COR-L47 (cell line): ENCODE measurements at regions not wholly inside any gene's neighbourhood (a gene's known extent, or its start where the extent isn't known, plus 50 kb on each side); places are given as distances from the start of the nearest gene placed in this dataset.
"Not testable (repeated sequence)": the region's sequence is repeated elsewhere in the genome, so short reads cannot be mapped to it uniquely, and the experiment has no call there.

ENCODE experiments used
- DNase-seq: peaks from one replicate; lab custom pipeline; 2025; lab: John Stamatoyannopoulos, UW

GRCh38 chr7:116340943-116341907 is 130.9 kb downstream of the TES start:
- DNase-seq: no peak

GRCh38 chr7:116342125-116342524 is 131.8 kb downstream of the TES start:
- no peak for DNase-seq

- DNase-seq: no peak
These were observed 137.0 kb downstream of the TES start for GRCh38 chr7:116347151-116347832.

GRCh38 chr7:116348346-116348745 is 138.0 kb downstream of the TES start:
- DNase-seq: no peak

- DNase-seq: no peak
These were observed 141.6 kb downstream of the TES start for GRCh38 chr7:116351966-116352365.

GRCh38 chr7:116353647-116354046 is 143.3 kb downstream of the TES start:
- DNase-seq: no peak

GRCh38 chr7:116354171-116354545 is 143.8 kb downstream of the TES start:
- DNase-seq: no peak

GRCh38 chr7:116354546-116355423 is 144.4 kb downstream of the TES start:
- DNase-seq: no peak

GRCh38 chr7:116355424-116355765 is 144.1 kb upstream of the CAV2 start:
- DNase-seq: no peak

- no peak for DNase-seq
These were observed 143.1 kb upstream of the CAV2 start for GRCh38 chr7:116356333-116356965.

- DNase-seq: no peak
These were observed 142.6 kb upstream of the CAV2 start for GRCh38 chr7:116356979-116357378.

GRCh38 chr7:116357781-116358670 is 141.5 kb upstream of the CAV2 start:
- no peak for DNase-seq

GRCh38 chr7:116361767-116362166 is 137.8 kb upstream of the CAV2 start:
- DNase-seq: no peak

- DNase-seq: no peak
These were observed 135.7 kb upstream of the CAV2 start for GRCh38 chr7:116363637-116364432.

- DNase-seq: no peak
These were observed 135.1 kb upstream of the CAV2 start for GRCh38 chr7:116364469-116364868.

GRCh38 chr7:116365797-116366196 is 133.7 kb upstream of the CAV2 start:
- DNase-seq: no peak

- DNase-seq: no peak
These were observed 132.2 kb upstream of the CAV2 start for GRCh38 chr7:116367171-116367813.

GRCh38 chr7:116368965-116369364 is 130.6 kb upstream of the CAV2 start:
- no peak for DNase-seq

GRCh38 chr7:116371536-116371935 is 128.0 kb upstream of the CAV2 start:
- not testable (repeated sequence) for DNase-seq
